Kidney (tissue), 13 donors: ENCODE measurements at regions not wholly inside any gene's neighbourhood (a gene's known extent, or its start where the extent isn't known, plus 50 kb on each side); places are given as distances from the start of the nearest gene placed in this dataset.

Experiments used
- DNase-seq, 5 donors: peaks; one replicate each; pipeline ENCODE4 v3.0.0-alpha.2; 2013 to 2020
- FAIRE-seq: peaks from 2 replicates; lab custom pipeline; 2012; peaks lifted over from hg19 to GRCh38; lab: Jason Lieb, UNC
- H3K27ac ChIP-seq, 2 donors: one replicate each; pipeline ENCODE4 v1.7.0; 2013; ENCODE audit warnings: low read depth in 2 of 2, low read length in 2 of 2, inconsistent platforms in 1 of 2
- H3K27me3 ChIP-seq: one replicate; pipeline ENCODE4 v1.7.1; 2013; ENCODE audit warnings: low read length, inconsistent platforms; ENCODE audit not compliant: control insufficient read depth, insufficient read depth
- H3K36me3 ChIP-seq, 3 donors: one replicate each; pipeline versions ENCODE4 v1.7.0 to v1.7.1; 2013; ENCODE audit warnings: low read length in 3 of 3, control low read depth in 1 of 3, inconsistent platforms in 1 of 3; ENCODE audit not compliant: insufficient read depth in 3 of 3, control insufficient read depth in 2 of 3
- H3K4me1 ChIP-seq, 3 donors: one replicate each; pipeline versions ENCODE4 v1.7.0 to v1.7.1; 2013; ENCODE audit warnings: low read length in 3 of 3, inconsistent platforms in 1 of 3, low read depth in 1 of 3; ENCODE audit not compliant: control insufficient read depth in 2 of 3, insufficient read depth in 2 of 3
- H3K4me3 ChIP-seq, 3 donors: one replicate each; pipeline versions ENCODE4 v1.7.0 to v1.8.1; 2013; ENCODE audit warnings: low read length in 3 of 3, control low read depth in 1 of 3, inconsistent platforms in 1 of 3
- H3K9ac ChIP-seq, 3 donors: one replicate each; pipeline versions ENCODE4 v1.7.0 to v1.7.1; 2013; ENCODE audit warnings: low read length in 3 of 3, control low read depth in 1 of 3, inconsistent platforms in 1 of 3
- H3K9me3 ChIP-seq, 3 donors: one replicate each; pipeline versions ENCODE4 v1.7.0 to v1.7.1; 2013; ENCODE audit warnings: low read length in 3 of 3, control low read depth in 1 of 3, inconsistent platforms in 1 of 3; ENCODE audit not compliant: control insufficient read depth in 2 of 3, insufficient read depth in 1 of 3
- CTCF ChIP-seq: IDR thresholded peaks from 3 replicates; pipeline ENCODE4 v1.5.1; 2012; ENCODE audit warnings: mild to moderate bottlenecking, moderate library complexity, borderline replicate concordance; ENCODE audit not compliant: insufficient read depth; ENCODE audit errors: extremely low read depth
- intact Hi-C: fragments of 100-400 bp; cut with DNase I; formaldehyde crosslinking; loops from one replicate; pipeline ENCODE4 v1.11.1; 2022
- donor health status: control.
- donor health status: control.
- donor health status: control.
- donor health status: control.
- donor health status: control.
- donor health status: DM: yes; HTN: yes; CAD: no.
- donor health status: Normal renal cell carcinoma (clear cell type).

GRCh38 chr3:127426444-127427153, 138.8 kb upstream of the PRR20G start:
- H3K27ac ChIP-seq = no peak overlapping the region
- no peaks in the 10 kb centered on the region for H3K4me1 ChIP-seq
- no peak overlapping the region for H3K4me3 ChIP-seq
- H3K9ac ChIP-seq = no peak overlapping the region
- intact Hi-C loops = no loop called here
- no peak for TF ChIP-seq CTCF
- H3K9me3 ChIP-seq = no peaks in the 10 kb centered on the region
- FAIRE-seq = no peak
- no peaks in the 10 kb centered on the region for H3K36me3 ChIP-seq
- peaks cover 2% of the 10 kb centered on the region for H3K27me3 ChIP-seq
- peak in 4 of 5 donors; percentile 32 to 46 (median 40) for DNase-seq

GRCh38 chr3:127425505-127426443, 137.9 kb upstream of the PRR20G start:
- Histone ChIP-seq H3K4me1 (no peaks in the 10 kb centered on the region), H3K9me3 (no peaks in the 10 kb centered on the region), H3K27me3 (peaks cover 2% of the 10 kb centered on the region), H3K9ac (no peak overlapping the region), H3K27ac (no peak overlapping the region), H3K36me3 (no peaks in the 10 kb centered on the region), H3K4me3 (no peak overlapping the region)
- FAIRE-seq (no peak), DNase-seq (peak in 1 of 5 donors; percentile 35)
- TF ChIP-seq CTCF = no peak
- intact Hi-C loops = no loop called here

GRCh38 chr3:127424766-127425504, 137.1 kb upstream of the PRR20G start:
- TF ChIP-seq CTCF = no peak
- FAIRE-seq = no peak
- intact Hi-C loops = no loop called here

More at GRCh38 chr3:127424766-127425504, 137.1 kb upstream of the PRR20G start:
- Histone ChIP-seq H3K4me3 (no peak overlapping the region), H3K9me3 (no peaks in the 10 kb centered on the region), H3K9ac (no peak overlapping the region), H3K27ac (no peak overlapping the region), H3K4me1 (no peaks in the 10 kb centered on the region), H3K36me3 (no peaks in the 10 kb centered on the region), H3K27me3 (peaks cover 2% of the 10 kb centered on the region)
- DNase-seq = peak in 2 of 5 donors; percentile 16 to 45
